WTC11 (cell line): ENCODE measurements at regions not wholly inside any gene's neighbourhood (a gene's known extent, or its start where the extent isn't known, plus 50 kb on each side); places are given as distances from the start of the nearest gene placed in this dataset.
"Not testable (repeated sequence)": the region's sequence is repeated elsewhere in the genome, so short reads cannot be mapped to it uniquely, and the experiment has no call there.

Experiments
- AFF4 ChIP-seq: sonication (generic); formaldehyde crosslinking; IDR thresholded peaks from 2 replicates; pipeline ENCODE4 v1.8.1; 2023; ENCODE audit warnings: mild to moderate bottlenecking, missing genetic modification reagents, borderline replicate concordance
- CTCF ChIP-seq: fragments of 200-600 bp; IDR thresholded peaks from 2 replicates; pipeline ENCODE4 v1.8.0; 2022; ENCODE audit warnings: antibody characterized with exemption
- FOXK1 ChIP-seq: sonication (generic); formaldehyde crosslinking; IDR thresholded peaks from 2 replicates; pipeline ENCODE4 v1.8.0; 2022; ENCODE audit warnings: mild to moderate bottlenecking, moderate library complexity, missing genetic modification reagents
- KAT7 ChIP-seq: sonication (generic); formaldehyde crosslinking; IDR thresholded peaks from 2 replicates; pipeline ENCODE4 v1.8.1; 2023; ENCODE audit warnings: missing genetic modification reagents, mild to moderate bottlenecking, borderline replicate concordance
- TEAD4 ChIP-seq: sonication (generic); formaldehyde crosslinking; IDR thresholded peaks from 2 replicates; pipeline ENCODE4 v1.8.0; 2022; ENCODE audit warnings: mild to moderate bottlenecking, missing genetic modification reagents
- TP53 ChIP-seq: sonication (generic); formaldehyde crosslinking; IDR thresholded peaks from 2 replicates; pipeline ENCODE4 v1.8.1; 2023; ENCODE audit warnings: mild to moderate bottlenecking, missing genetic modification reagents

GRCh38 chrX:47738870-47739269 is 79.9 kb upstream of the UXT start:
- TF ChIP-seq AFF4 (CRISPR knock-in tag); TEAD4 (CRISPR knock-in tag); CTCF; TP53 (CRISPR knock-in tag); KAT7; FOXK1 (CRISPR knock-in tag): not testable (repeated sequence)
